Erythroblast (primary cell): ENCODE measurements at regions not wholly inside any gene's neighbourhood (a gene's known extent, or its start where the extent isn't known, plus 50 kb on each side); places are given as distances from the start of the nearest gene placed in this dataset.

Source experiments
- GATA1 ChIP-seq: IDR thresholded peaks from 2 replicates; pipeline ENCODE4 v1.6.1; 2011; ENCODE audit warnings: low read depth, mild to moderate bottlenecking, control low read depth, low read length, moderate library complexity
- POLR2A ChIP-seq: IDR thresholded peaks from 2 replicates; pipeline ENCODE4 v1.6.1; 2011; ENCODE audit warnings: mild to moderate bottlenecking, low read length

DNA sequence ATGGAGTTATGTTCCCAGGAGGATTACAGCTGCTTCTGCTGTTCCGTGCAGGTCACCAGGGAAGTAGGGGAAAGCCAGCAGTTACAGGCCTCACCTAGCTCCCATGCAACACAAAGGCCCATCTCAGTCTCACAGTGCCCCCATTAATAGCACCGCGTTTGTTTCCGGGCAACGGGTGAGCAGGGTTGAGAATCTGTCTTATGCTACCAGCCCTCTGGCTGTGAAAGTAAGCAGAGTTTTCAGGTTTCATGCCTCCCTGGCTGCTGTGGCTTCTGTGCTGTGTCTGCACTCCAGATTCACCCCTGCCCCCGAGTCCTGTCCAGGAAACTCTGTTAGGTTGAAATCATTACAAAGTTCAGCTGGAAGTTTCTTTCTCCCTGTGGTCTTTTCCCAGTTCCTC is 254.4 kb upstream of the GPR149 start:
- no peak for TF ChIP-seq POLR2A
- no peak for TF ChIP-seq GATA1
